GM18909 (cell line): ENCODE measurements at regions not wholly inside any gene's neighbourhood (a gene's known extent, or its start where the extent isn't known, plus 50 kb on each side); places are given as distances from the start of the nearest gene placed in this dataset.

ENCODE experiments used
- ATAC-seq: cut with Tn5 transposase; IDR thresholded peaks from one replicate; pipeline ENCODE4 v1.9.1; 2021; ENCODE audit warnings: mild to moderate bottlenecking; ENCODE audit not compliant: unreplicated experiment, poor library complexity

GRCh38 chr6:105750089-105750488 lies 336.0 kb upstream of the PRDM1 start:
- no peak for ATAC-seq

DNA sequence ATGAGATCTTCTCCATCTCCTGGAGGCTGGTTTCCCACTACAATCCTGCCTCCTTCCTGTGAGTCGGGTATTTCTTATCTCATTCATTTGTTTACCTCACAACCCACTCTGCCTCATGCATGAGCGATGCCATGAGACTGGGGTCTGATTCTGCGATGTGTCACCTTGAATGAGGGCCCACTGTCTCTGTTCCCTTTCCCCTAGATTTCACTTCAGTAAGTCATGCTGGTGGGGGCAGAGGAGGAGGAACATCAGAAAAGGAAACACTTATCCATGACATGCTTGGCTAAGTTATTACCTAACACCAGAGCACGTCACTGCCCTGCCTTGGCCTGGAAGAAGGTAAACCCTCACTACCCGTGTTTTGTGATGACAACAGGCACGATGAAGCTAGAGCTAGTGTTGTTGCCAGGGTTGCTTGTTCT lies 337.4 kb upstream of the PRDM1 start:
- ATAC-seq, result no peak

- ATAC-seq, result no peak
Measured at GRCh38 chr6:105747823-105748405, 338.2 kb upstream of the PRDM1 start.

GRCh38 chr6:105746509-105746908 lies 339.6 kb upstream of the PRDM1 start:
- ATAC-seq, result no peak

- no peak for ATAC-seq
Measured at GRCh38 chr6:105746130-105746505, 340.0 kb upstream of the PRDM1 start.

DNA sequence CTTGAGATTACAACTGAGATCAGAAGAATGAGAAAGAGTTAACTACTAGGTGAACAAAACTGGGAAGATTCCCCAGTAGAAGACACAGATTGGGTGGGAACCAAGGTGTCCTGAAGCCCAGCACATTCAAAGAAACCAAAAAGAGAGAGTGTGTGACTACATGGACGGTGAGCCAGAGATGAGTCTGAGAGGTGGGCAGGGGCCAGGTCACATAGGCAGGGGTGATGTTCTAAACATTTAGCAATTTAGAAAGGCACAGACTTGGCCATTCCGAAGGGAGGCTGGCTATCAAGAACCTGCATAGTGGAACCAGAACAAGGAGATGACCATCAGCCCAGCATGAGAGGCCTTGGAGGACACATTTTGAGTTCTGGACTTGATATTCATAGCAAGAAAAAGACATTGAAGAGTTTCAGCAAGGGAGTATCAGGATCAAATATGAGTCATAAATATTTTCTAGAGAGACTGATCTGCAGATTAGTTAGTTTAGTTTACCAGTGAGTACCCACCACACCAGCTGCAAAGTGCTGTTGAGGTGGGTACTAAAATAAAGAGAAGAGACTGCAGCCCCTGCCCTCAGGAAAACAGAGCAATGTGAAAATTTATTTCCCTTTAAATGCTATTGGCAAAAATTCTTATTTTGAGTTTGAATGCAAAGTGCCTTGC lies 340.5 kb upstream of the PRDM1 start:
- no peak for ATAC-seq

DNA sequence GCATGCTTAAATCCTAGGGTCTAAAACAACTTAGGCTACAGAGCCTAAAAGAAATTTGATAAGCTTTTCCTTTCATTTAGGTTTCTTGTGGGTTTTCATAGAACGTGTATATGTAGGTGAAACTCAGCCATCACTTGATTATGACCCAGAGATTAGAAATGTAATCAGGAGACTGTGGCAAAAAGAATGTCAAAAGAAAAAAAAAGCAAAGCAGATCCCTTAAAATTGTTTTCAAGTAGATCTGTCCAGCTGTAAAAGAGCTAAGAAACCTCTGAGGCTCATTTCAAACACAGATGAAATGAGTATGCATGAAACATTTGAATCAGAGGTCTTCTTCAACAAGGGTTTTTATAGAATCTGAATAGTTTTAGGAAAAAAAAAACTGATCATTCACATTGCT lies 341.3 kb upstream of the PRDM1 start:
- ATAC-seq, result no peak

GRCh38 chr6:105740946-105741645 lies 338.2 kb upstream of the PREP start:
- no peak for ATAC-seq

DNA sequence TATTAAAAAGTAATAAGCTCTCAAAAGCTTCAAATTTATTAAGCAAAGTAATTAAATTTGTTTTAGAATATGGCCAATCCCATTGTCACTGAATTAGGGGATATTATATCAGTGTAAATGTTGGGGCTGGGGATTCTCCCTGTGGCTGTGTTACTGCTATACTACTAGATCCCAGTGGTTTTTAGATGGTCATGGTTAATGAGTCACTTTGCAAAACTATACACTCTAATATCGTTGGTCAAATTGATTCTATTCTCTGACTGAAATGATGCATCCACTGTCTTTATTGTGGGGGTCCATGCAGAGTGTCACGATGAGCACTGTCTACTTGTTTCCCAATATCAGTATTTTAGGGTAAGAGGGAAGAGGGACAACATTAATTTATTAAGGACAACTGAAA lies 336.9 kb upstream of the PREP start:
- no peak for ATAC-seq

DNA sequence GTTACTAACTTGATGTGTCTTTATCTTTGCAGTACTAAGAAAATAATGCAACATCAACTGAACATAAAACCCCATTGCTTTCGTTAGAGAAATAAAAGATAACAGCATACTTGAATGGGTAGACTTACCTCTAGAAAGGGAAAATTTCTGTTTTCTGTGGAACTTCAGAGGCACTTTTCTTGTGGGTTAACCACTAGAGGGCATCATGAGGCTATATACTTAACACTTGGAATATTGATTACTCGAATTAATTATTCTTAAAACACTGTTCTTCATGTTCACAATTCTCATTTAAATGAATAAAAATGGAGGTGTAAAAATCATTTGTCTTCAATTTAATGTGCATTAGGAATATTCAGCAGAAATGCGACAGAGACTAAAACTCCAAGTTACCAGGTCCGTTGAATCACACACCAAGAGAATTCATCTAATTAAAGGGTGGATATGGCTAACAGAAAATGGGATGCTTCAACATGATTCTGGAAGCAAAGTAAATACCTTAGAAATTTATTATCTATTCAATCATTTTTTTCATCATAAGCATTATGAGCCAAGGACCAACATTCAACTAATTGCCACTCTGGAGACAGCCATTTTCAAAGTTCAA lies 330.8 kb upstream of the PREP start:
- ATAC-seq, result no peak

- ATAC-seq, result no peak
Measured at GRCh38 chr6:105728995-105729394, 326.1 kb upstream of the PREP start.

GRCh38 chr6:105726902-105727655 lies 324.2 kb upstream of the PREP start:
- ATAC-seq, result no peak

DNA sequence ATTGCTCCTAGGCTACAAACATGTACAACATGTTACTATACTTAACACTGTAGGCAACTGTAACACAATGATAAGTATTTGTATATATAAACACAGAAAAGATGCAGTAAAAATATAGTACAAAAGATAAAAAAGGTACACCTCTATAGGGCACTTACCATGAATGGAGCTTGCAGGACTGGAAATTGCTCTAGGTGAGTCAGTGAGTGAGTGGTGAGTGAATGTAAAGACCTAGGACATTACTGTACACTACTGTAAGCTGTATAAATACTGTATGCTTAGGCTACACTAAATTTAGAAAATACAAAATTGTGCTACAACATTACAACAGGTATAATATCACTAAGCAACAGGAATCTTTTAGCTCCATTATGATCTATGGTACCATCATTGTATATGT lies 312.0 kb upstream of the PREP start:
- no peak for ATAC-seq

DNA sequence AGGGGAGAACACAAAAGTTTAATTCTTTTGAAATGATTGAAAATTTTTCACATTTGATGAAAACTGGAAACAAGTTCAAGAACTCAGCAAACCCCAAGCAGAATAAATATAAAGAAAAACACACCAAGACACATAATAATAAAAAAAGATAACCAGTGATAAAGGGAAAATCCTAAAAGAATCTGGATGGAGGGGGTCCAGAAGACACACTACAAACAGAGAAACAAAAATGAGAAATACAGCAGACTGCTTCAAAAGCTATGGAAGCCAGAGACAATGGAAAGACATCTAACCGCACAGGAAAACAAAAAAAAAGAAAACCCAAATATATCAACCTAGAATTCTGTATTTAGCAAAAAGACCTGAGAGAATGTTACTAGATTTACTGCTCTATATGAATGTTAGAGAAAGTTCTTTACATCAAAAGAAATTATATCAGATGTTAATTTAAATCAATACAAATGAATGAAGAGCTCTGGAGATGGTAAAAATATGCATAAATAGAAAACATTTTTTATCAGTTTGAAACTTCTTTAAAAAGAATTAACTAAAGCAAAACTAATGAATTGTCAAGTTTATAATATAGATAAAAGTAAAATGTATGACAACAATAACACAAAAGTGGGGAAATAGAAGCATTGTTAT lies 310.7 kb upstream of the PREP start:
- no peak for ATAC-seq

- no peak for ATAC-seq
Measured at GRCh38 chr6:105711216-105711615, 308.3 kb upstream of the PREP start.

GRCh38 chr6:105705608-105706007 lies 302.7 kb upstream of the PREP start:
- no peak for ATAC-seq

GRCh38 chr6:105695461-105695860 lies 292.6 kb upstream of the PREP start:
- ATAC-seq, result no peak

GRCh38 chr6:105692613-105693215 lies 289.8 kb upstream of the PREP start:
- no peak for ATAC-seq

GRCh38 chr6:105691971-105692370 lies 289.1 kb upstream of the PREP start:
- no peak for ATAC-seq

DNA sequence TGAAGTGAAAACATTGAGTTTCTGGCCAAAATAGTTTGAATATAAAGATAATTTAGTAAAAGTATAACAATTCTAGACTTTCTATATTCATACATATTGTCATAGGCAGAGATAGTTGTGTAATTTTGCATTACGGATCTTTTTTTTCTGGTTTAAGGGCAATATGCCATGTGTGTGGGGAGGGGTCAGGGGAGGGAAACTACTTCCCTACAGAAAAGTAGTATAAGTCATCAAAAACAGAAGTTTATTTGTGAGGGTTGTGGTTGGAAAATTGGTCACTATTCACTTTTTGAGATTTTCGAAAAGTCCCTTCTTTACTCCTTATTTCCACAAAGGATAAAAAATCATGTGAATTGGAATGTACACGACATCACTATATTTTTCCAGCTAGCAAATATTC lies 288.2 kb upstream of the PREP start:
- no peak for ATAC-seq
